Esophagus squamous epithelium (tissue), 5 donors: ENCODE measurements at regions not wholly inside any gene's neighbourhood (a gene's known extent, or its start where the extent isn't known, plus 50 kb on each side); places are given as distances from the start of the nearest gene placed in this dataset.

ENCODE experiments used
- DNase-seq: peaks from one replicate; lab custom pipeline; 2025; lab: John Stamatoyannopoulos, UW
- H3K27ac ChIP-seq, 4 donors: fragments of 200-600 bp; sonication (generic); one replicate each; pipeline ENCODE4 v1.5.1; 2016 to 2019; ENCODE audit warnings: mild to moderate bottlenecking in 1 of 4
- H3K27me3 ChIP-seq, 4 donors: fragments of 200-600 bp; sonication (generic); 1 replicate in 3 of 4; 2 replicates in 1 of 4; pipeline versions ENCODE4 v1.5.1 to v1.6.0; 2017 to 2021; ENCODE audit warnings: antibody characterized with exemption in 1 of 4
- H3K36me3 ChIP-seq, 3 donors: fragments of 200-600 bp; sonication (generic); one replicate each; pipeline ENCODE4 v1.5.1; 2016 to 2019
- H3K4me1 ChIP-seq, 3 donors: fragments of 200-600 bp; sonication (generic); one replicate each; pipeline ENCODE4 v1.5.1; 2017 to 2019
- H3K4me3 ChIP-seq, 4 donors: fragments of 200-600 bp; sonication (generic); 1 replicate in 3 of 4; 2 replicates in 1 of 4; pipeline ENCODE4 v1.5.1; 2016 to 2019; ENCODE audit warnings: mild to moderate bottlenecking in 2 of 4, moderate library complexity in 1 of 4
- H3K9me3 ChIP-seq, 3 donors: fragments of 200-600 bp; sonication (generic); one replicate each; pipeline ENCODE4 v1.5.1; 2016 to 2019
- POLR2A ChIP-seq, 4 donors: fragments of 450-650 bp; IDR thresholded peaks; one replicate each; pipeline ENCODE4 v1.6.1; 2017; ENCODE audit warnings: antibody characterized with exemption in 4 of 4, mild to moderate bottlenecking in 4 of 4, moderate library complexity in 3 of 4
- WGBS, 2 donors: methylation state at CpG; one replicate each; pipeline ENCODE4 v1.1.5; 2018; 5-methylcytosine and 5-hydroxymethylcytosine counted together
- intact Hi-C: fragments of 100-400 bp; cut with DNase I; formaldehyde crosslinking; loops from one replicate; pipeline ENCODE4 v1.15.0; 2022
- TF ChIP-seq, protein P1 (sequence below), 6 experiments: fragments of 450-650 bp in 4 of 6; fragments of 200-600 bp in 2 of 6; sonication (generic) in 2 of 6; IDR thresholded peaks; one replicate each; pipeline ENCODE4 v1.5.1; 2016 to 2019; ENCODE audit warnings: antibody characterized with exemption in 6 of 6, mild to moderate bottlenecking in 4 of 6, moderate library complexity in 4 of 6
- donor health status: DM: yes; HTN: yes; CAD: no.

DNA sequence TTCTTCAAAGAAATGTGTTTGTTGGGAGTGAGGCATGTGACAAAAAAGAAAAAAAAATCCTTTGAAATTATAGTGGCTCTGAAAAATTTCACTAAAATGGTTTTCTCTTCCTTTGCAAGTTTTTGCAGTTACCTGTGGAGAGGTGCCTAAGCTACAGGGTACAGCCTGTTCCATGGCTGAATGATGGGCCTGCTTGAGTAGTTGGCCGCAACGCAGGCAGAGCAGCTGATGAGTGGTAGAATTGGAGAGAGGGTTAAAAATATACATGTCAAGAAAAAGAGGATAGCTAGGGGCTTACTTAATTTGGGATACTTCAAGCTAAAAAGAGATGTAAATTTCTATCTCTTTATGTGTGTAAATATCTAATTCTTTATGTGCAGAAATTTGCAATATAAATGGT is 629.1 kb upstream of the SLC10A2 start:
- TF ChIP-seq POLR2A (IDR thresholded peaks at IDR 0.05), result no peak
- TF ChIP-seq, protein P1, sequence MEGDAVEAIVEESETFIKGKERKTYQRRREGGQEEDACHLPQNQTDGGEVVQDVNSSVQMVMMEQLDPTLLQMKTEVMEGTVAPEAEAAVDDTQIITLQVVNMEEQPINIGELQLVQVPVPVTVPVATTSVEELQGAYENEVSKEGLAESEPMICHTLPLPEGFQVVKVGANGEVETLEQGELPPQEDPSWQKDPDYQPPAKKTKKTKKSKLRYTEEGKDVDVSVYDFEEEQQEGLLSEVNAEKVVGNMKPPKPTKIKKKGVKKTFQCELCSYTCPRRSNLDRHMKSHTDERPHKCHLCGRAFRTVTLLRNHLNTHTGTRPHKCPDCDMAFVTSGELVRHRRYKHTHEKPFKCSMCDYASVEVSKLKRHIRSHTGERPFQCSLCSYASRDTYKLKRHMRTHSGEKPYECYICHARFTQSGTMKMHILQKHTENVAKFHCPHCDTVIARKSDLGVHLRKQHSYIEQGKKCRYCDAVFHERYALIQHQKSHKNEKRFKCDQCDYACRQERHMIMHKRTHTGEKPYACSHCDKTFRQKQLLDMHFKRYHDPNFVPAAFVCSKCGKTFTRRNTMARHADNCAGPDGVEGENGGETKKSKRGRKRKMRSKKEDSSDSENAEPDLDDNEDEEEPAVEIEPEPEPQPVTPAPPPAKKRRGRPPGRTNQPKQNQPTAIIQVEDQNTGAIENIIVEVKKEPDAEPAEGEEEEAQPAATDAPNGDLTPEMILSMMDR (IDR thresholded peaks at IDR 0.05), result no peak
- 89 to 95% methylated on average over 2 of the region's 2 CpGs for WGBS, 2 donors
- no peaks in the 10 kb centered on the region for H3K36me3 ChIP-seq
- no peak overlapping the region for H3K27ac ChIP-seq
- H3K9me3 ChIP-seq, result no peaks in the 10 kb centered on the region
- no peaks in the 10 kb centered on the region for H3K4me1 ChIP-seq
- H3K4me3 ChIP-seq, result no peak overlapping the region
- H3K27me3 ChIP-seq, result no peaks in the 10 kb centered on the region
- DNase-seq, result no peak
- intact Hi-C loops, result no loop called here

DNA sequence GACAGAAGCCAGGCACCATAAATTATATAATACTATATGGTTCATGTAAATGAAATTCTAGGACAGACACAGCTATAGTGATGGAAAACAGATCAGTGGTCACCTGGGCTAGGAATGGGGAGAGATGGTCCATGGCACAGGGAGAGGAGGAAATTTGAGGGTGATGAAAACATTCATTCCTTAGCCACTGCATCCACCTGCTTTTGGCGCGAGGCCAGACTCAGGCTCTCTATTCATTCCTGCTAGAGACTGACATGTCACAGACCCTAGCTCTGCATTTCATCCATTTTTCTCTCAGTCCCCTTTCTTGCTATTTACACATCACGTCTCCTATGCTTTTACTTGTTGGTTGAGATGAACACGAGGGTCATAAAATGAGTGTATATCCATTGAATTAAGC is 628.3 kb upstream of the SLC10A2 start:
- Histone ChIP-seq H3K4me1 (no peaks in the 10 kb centered on the region), H3K4me3 (no peak overlapping the region), H3K36me3 (no peaks in the 10 kb centered on the region), H3K27me3 (no peaks in the 10 kb centered on the region), H3K27ac (no peak overlapping the region), H3K9me3 (no peaks in the 10 kb centered on the region)
- DNase-seq, result no peak
- WGBS, 2 donors, result 81 to 82% methylated on average over 4 of the region's 4 CpGs
- intact Hi-C loops, result no loop called here
- no peak for TF ChIP-seq POLR2A (IDR thresholded peaks at IDR 0.05)
- TF ChIP-seq, protein P1 (IDR thresholded peaks at IDR 0.05), result no peak

DNA sequence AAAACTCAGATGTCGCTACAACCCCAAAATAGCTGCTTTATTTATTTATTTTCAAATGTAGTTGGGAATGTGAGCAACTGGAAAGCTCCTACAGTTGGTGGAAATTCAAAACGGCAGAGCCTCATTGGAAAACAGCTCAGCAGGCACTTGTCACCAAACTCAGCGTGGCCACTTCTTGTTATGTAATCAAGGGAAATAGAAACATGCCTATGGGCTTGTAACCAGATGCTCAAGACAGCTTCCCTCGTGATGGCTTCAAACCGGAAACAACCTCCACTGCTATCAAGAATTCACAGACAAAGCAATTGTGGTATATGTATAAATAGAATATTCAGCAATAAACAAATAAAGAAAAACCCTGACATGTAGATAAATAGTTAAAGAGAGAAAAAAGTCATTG is 627.8 kb upstream of the SLC10A2 start:
- TF ChIP-seq POLR2A (IDR thresholded peaks at IDR 0.05), result no peak
- TF ChIP-seq, protein P1 (IDR thresholded peaks at IDR 0.05), result no peak
- 32 to 39% methylated on average over 5 of the region's 5 CpGs for WGBS, 2 donors
- Histone ChIP-seq H3K27ac (no peak overlapping the region), H3K27me3 (no peaks in the 10 kb centered on the region), H3K9me3 (no peaks in the 10 kb centered on the region), H3K36me3 (no peaks in the 10 kb centered on the region), H3K4me3 (no peak overlapping the region), H3K4me1 (no peaks in the 10 kb centered on the region)
- intact Hi-C loops, result no loop called here
- no peak for DNase-seq

DNA sequence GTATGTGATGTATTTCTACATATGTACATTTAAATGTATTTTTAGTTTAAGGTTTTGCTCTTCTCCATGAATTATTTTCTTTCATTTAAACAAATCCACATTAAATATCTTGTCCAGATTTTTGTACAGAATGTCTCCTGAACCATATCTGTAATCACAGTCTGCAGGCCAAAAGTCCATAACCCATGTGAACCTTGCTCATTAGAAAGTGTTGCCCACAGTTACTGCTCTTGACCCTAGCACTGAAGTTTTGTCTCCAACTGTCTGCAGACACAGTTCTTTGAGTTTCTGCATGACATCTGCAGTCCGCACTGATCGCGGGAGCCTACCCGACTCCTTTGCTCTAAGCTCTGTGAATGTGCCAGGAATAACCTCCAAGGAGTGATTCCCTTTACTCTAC is 626.2 kb upstream of the SLC10A2 start:
- Histone ChIP-seq H3K27me3 (no peaks in the 10 kb centered on the region), H3K4me1 (no peaks in the 10 kb centered on the region), H3K27ac (no peak overlapping the region), H3K4me3 (no peak overlapping the region), H3K9me3 (no peaks in the 10 kb centered on the region), H3K36me3 (no peaks in the 10 kb centered on the region)
- 80 to 95% methylated on average over 4 of the region's 4 CpGs for WGBS, 2 donors
- no peak for TF ChIP-seq POLR2A (IDR thresholded peaks at IDR 0.05)
- TF ChIP-seq, protein P1 (IDR thresholded peaks at IDR 0.05), result no peak
- intact Hi-C loops, result no loop called here
- DNase-seq, result no peak

DNA sequence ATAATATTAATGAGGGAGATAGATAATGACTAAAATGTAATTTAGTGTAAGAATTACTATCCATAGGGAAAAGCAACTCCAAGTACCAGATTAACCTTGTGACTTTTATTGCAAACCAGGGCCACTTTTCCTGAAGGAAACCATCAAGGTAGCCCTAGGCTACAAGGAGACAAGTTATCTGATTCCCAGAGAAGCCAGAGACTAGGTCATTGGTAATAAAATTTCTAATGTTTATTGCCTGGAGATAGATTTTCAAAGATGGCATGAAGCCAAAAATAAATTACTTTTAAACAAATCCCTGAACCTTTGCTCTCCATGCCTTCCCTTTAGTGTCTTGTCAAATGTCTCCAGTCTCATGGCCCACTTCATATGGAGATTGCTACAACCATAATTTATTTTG is 610.1 kb upstream of the SLC10A2 start:
- intact Hi-C loops, result no loop called here
- Histone ChIP-seq H3K27ac (no peak overlapping the region), H3K9me3 (no peaks in the 10 kb centered on the region), H3K27me3 (no peaks in the 10 kb centered on the region), H3K4me3 (no peak overlapping the region), H3K4me1 (no peaks in the 10 kb centered on the region), H3K36me3 (no peaks in the 10 kb centered on the region)
- no peak for TF ChIP-seq POLR2A (IDR thresholded peaks at IDR 0.05)
- TF ChIP-seq, protein P1 (IDR thresholded peaks at IDR 0.05), result no peak
- no peak for DNase-seq
